SK-N-SH treated with all-trans-retinoic acid at 6 μM for 48 hours (cell line): ENCODE measurements at regions not wholly inside any gene's neighbourhood (a gene's known extent, or its start where the extent isn't known, plus 50 kb on each side); places are given as distances from the start of the nearest gene placed in this dataset.

ENCODE experiments used
- ATAC-seq: fragments of 200-7000 bp; cut with Tn5 transposase; 3 replicates; pipeline ENCODE4 v1.9.1; 2020; ENCODE audit warnings: mild to moderate bottlenecking, moderate library complexity
- ARNTL ChIP-seq: fragments of 450-650 bp; formaldehyde crosslinking; IDR thresholded peaks from 2 replicates; pipeline ENCODE4 v1.5.0; 2020; ENCODE audit warnings: low read depth, mild to moderate bottlenecking, moderate library complexity, borderline replicate concordance
- BACH2 ChIP-seq: fragments of 250-450 bp; sonication (Bioruptor Pico); IDR thresholded peaks from 2 replicates; pipeline ENCODE4 v1.9.0; 2021; ENCODE audit warnings: mild to moderate bottlenecking, borderline replicate concordance
- CSDC2 ChIP-seq: fragments of 250-450 bp; sonication (Bioruptor Pico); IDR thresholded peaks from 2 replicates; pipeline ENCODE4 v1.5.0; 2020; ENCODE audit warnings: mild to moderate bottlenecking, moderate library complexity
- GLIS3 ChIP-seq: fragments of 250-450 bp; sonication (Bioruptor Pico); IDR thresholded peaks from 2 replicates; pipeline ENCODE4 v1.5.0; 2020; ENCODE audit warnings: mild to moderate bottlenecking, moderate library complexity
- ISL1 ChIP-seq: fragments of 250-450 bp; sonication (Bioruptor Pico); IDR thresholded peaks from 2 replicates; pipeline ENCODE4 v2.1.2; 2022; ENCODE audit warnings: mild to moderate bottlenecking, moderate library complexity
- OSR1 ChIP-seq: fragments of 250-450 bp; sonication (Bioruptor Pico); IDR thresholded peaks from 2 replicates; pipeline ENCODE4 v1.8.0; 2022; ENCODE audit warnings: moderate library complexity, mild to moderate bottlenecking, inconsistent platforms
- RARB ChIP-seq: fragments of 250-450 bp; sonication (Bioruptor Pico); IDR thresholded peaks from 2 replicates; pipeline ENCODE4 v1.8.0; 2021; ENCODE audit warnings: mild to moderate bottlenecking, moderate library complexity
- SNAI2 ChIP-seq: fragments of 250-450 bp; sonication (Bioruptor Pico); IDR thresholded peaks from 2 replicates; pipeline ENCODE4 v1.5.0; 2020; ENCODE audit warnings: mild to moderate bottlenecking, moderate library complexity
- TCF4 ChIP-seq: fragments of 250-450 bp; sonication (Bioruptor Pico); IDR thresholded peaks from 2 replicates; pipeline ENCODE4 v1.8.0; 2021; ENCODE audit warnings: mild to moderate bottlenecking, moderate library complexity, borderline replicate concordance
- TOX ChIP-seq: fragments of 250-450 bp; sonication (Bioruptor Pico); IDR thresholded peaks from 2 replicates; pipeline ENCODE4 v1.8.0; 2021; ENCODE audit warnings: mild to moderate bottlenecking, moderate library complexity, borderline replicate concordance
- ZC3H10 ChIP-seq: fragments of 250-450 bp; sonication (Bioruptor Pico); IDR thresholded peaks from 2 replicates; pipeline ENCODE4 v1.5.1; 2021; ENCODE audit warnings: mild to moderate bottlenecking, moderate library complexity
- ZFP3 ChIP-seq: fragments of 250-450 bp; sonication (Bioruptor Pico); IDR thresholded peaks from 2 replicates; pipeline ENCODE4 v1.5.0; 2020; ENCODE audit warnings: mild to moderate bottlenecking, moderate library complexity
- ZFP30 ChIP-seq: fragments of 450-650 bp; formaldehyde crosslinking; IDR thresholded peaks from 2 replicates; pipeline ENCODE4 v1.5.0; 2022; ENCODE audit warnings: mild to moderate bottlenecking, moderate library complexity
- ZNF565 ChIP-seq: fragments of 450-650 bp; formaldehyde crosslinking; conservative IDR thresholded peaks from 2 replicates; pipeline ENCODE4 v1.5.0; 2020; ENCODE audit warnings: low read depth, mild to moderate bottlenecking, moderate library complexity
- ZNF70 ChIP-seq: fragments of 450-650 bp; formaldehyde crosslinking; IDR thresholded peaks from 2 replicates; pipeline ENCODE4 v1.5.0; 2020; ENCODE audit warnings: mild to moderate bottlenecking, moderate library complexity
- ZNF8 ChIP-seq: fragments of 450-650 bp; formaldehyde crosslinking; IDR thresholded peaks from 2 replicates; pipeline ENCODE4 v1.5.0; 2020; ENCODE audit warnings: mild to moderate bottlenecking, moderate library complexity
- TF ChIP-seq, protein P1 (sequence below): fragments of 250-450 bp; sonication (Bioruptor Pico); IDR thresholded peaks from 2 replicates; pipeline ENCODE4 v1.8.0; 2021; ENCODE audit warnings: low read depth, mild to moderate bottlenecking, moderate library complexity, borderline replicate concordance
- TF ChIP-seq, protein P2 (sequence below): fragments of 250-450 bp; sonication (Bioruptor Pico); IDR thresholded peaks from 2 replicates; pipeline ENCODE4 v1.5.1; 2021; ENCODE audit warnings: mild to moderate bottlenecking, moderate library complexity
- TF ChIP-seq, protein P3 (sequence below): fragments of 250-450 bp; sonication (Bioruptor Pico); IDR thresholded peaks from 2 replicates; pipeline ENCODE4 v1.8.0; 2020; ENCODE audit warnings: mild to moderate bottlenecking, moderate library complexity, borderline replicate concordance
- TF ChIP-seq, protein P4 (sequence below): fragments of 250-450 bp; sonication (Bioruptor Pico); IDR thresholded peaks from 2 replicates; pipeline ENCODE4 v1.5.0; 2020; ENCODE audit warnings: mild to moderate bottlenecking, moderate library complexity

DNA sequence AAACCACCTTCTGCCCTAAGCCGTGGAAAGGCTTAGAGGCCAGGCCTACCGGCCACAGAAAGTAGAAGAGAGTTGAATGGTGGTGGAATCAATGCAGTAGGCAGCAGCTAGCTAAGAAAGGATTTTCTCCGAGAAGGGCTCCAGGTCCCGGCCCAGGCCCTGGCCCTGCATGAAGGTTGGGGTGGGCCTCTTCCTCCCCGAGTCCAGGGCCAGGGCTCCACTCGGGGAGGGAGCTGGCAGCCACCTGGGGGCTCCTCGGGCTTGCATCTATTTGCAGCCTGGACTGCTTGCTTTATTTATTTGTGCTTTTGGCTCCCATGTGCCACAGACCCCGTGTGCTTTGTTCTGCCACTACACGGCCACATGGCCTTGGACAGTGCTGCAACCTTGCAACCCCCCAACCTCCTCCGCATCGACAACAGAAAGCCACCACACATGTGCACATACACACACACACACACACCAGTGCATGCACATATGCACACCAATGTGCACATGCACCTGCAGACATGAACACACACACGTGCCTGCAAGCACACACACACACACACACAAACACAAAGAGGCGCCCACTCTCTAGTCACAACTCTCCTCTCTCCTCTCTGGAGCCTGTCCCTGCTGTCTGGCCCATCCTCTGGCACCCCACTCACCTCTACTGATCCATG lies 96.4 kb upstream of the TNRC6C start:
- no peak for ATAC-seq

DNA sequence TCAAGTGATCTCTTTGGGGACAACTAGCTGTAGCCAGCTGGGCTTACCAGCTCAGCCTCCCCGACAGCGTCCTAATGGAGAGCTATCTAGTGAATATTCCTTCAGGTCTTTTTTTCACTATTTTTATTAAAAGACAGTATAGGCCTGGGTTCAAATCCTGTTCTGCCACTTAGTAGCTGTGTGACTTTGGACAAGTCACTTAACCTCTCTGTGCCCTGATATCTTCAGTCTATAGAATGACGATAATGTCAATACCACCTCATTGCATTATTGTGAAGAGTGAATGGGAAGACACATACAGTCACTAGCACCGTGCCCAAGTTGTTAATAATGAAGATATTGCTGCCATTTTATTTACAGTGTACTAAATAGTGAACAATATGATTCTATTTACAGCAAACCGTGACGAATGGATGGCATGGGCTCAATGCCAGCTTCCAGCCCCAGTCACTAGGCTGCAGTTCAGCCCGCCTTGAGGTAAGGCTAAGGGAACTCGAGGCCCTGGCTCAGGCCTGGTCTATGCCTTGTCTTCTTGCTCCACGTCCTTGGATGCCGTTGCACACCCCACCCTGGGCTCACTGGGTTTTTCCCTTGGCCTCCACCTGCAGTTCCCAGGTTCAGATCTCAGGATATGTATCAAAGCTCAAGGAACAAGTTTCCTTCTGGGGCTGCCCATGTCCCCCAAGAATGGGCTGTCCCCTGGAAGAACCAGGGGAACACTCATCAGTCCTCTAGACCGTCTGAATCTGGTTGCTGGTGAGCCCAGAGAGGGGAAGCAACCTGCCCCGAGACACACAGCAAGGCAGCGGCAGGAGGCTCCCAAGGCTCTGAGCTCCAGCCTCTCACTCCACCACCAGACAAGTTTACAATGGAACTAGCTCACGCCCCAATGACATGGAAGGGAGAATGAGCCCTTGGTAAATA lies 95.4 kb upstream of the TNRC6C start:
- no peak for ATAC-seq
- TF ChIP-seq ZNF70 (CRISPR knock-in tag) (no peak), TCF4 (no peak)

More for the DNA sequence above, 96.4 kb upstream of the TNRC6C start:
- TF ChIP-seq ZNF8 (CRISPR knock-in tag): no peak
- no peak for TF ChIP-seq ISL1 (CRISPR knock-in tag)
- TF ChIP-seq ZC3H10 (CRISPR knock-in tag): no peak
- TF ChIP-seq ZNF70 (CRISPR knock-in tag): no peak
- no peak for TF ChIP-seq ZNF565 (CRISPR knock-in tag)
- TF ChIP-seq, protein P1, sequence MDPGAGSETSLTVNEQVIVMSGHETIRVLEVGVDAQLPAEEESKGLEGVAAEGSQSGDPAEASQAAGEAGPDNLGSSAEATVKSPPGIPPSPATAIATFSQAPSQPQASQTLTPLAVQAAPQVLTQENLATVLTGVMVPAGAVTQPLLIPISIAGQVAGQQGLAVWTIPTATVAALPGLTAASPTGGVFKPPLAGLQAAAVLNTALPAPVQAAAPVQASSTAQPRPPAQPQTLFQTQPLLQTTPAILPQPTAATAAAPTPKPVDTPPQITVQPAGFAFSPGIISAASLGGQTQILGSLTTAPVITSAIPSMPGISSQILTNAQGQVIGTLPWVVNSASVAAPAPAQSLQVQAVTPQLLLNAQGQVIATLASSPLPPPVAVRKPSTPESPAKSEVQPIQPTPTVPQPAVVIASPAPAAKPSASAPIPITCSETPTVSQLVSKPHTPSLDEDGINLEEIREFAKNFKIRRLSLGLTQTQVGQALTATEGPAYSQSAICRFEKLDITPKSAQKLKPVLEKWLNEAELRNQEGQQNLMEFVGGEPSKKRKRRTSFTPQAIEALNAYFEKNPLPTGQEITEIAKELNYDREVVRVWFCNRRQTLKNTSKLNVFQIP: no peak
- TF ChIP-seq ZFP3: no peak
- no peak for TF ChIP-seq GLIS3 (CRISPR knock-in tag)
- no peak for TF ChIP-seq ZFP30 (CRISPR knock-in tag)
- TF ChIP-seq RARB (CRISPR knock-in tag): no peak
- TF ChIP-seq SNAI2 (CRISPR knock-in tag): no peak
- no peak for TF ChIP-seq TOX
- TF ChIP-seq BACH2 (CRISPR knock-in tag): no peak
- no peak for TF ChIP-seq CSDC2 (CRISPR knock-in tag)

DNA sequence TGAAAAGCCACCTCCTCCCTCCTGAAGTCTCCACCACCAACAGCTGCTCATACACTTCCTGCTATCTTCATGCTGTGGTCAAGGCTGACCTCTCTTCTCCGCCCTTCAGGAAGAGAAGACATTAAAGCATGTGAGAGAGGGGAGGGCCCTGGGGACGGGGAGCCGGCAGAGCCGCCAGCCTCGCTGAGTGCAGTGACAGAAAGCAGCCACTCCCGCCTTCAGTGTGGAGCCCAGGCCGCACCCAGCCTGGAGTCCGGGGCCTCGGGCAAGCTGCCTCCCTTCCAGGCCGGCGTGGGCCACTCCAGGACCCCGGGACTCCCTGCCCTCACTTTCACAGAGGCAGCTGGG lies 94.7 kb upstream of the TNRC6C start:
- TF ChIP-seq SNAI2 (CRISPR knock-in tag) (no peak), ZNF70 (CRISPR knock-in tag) (no peak), GLIS3 (CRISPR knock-in tag) (no peak), RARB (CRISPR knock-in tag) (no peak), BACH2 (CRISPR knock-in tag) (no peak), ARNTL (CRISPR knock-in tag) (no peak), ZC3H10 (CRISPR knock-in tag) (no peak), ZFP3 (no peak), TCF4 (no peak), ZFP30 (CRISPR knock-in tag) (no peak), CSDC2 (CRISPR knock-in tag) (no peak), OSR1 (CRISPR knock-in tag) (no peak)
- TF ChIP-seq, protein P1: no peak
- TF ChIP-seq, protein P2, sequence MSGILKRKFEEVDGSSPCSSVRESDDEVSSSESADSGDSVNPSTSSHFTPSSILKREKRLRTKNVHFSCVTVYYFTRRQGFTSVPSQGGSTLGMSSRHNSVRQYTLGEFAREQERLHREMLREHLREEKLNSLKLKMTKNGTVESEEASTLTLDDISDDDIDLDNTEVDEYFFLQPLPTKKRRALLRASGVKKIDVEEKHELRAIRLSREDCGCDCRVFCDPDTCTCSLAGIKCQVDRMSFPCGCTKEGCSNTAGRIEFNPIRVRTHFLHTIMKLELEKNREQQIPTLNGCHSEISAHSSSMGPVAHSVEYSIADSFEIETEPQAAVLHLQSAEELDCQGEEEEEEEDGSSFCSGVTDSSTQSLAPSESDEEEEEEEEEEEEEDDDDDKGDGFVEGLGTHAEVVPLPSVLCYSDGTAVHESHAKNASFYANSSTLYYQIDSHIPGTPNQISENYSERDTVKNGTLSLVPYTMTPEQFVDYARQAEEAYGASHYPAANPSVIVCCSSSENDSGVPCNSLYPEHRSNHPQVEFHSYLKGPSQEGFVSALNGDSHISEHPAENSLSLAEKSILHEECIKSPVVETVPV (CRISPR knock-in tag): no peak
- TF ChIP-seq, protein P3, sequence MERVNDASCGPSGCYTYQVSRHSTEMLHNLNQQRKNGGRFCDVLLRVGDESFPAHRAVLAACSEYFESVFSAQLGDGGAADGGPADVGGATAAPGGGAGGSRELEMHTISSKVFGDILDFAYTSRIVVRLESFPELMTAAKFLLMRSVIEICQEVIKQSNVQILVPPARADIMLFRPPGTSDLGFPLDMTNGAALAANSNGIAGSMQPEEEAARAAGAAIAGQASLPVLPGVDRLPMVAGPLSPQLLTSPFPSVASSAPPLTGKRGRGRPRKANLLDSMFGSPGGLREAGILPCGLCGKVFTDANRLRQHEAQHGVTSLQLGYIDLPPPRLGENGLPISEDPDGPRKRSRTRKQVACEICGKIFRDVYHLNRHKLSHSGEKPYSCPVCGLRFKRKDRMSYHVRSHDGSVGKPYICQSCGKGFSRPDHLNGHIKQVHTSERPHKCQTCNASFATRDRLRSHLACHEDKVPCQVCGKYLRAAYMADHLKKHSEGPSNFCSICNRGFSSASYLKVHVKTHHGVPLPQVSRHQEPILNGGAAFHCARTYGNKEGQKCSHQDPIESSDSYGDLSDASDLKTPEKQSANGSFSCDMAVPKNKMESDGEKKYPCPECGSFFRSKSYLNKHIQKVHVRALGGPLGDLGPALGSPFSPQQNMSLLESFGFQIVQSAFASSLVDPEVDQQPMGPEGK (CRISPR knock-in tag): no peak
- TF ChIP-seq, protein P4, sequence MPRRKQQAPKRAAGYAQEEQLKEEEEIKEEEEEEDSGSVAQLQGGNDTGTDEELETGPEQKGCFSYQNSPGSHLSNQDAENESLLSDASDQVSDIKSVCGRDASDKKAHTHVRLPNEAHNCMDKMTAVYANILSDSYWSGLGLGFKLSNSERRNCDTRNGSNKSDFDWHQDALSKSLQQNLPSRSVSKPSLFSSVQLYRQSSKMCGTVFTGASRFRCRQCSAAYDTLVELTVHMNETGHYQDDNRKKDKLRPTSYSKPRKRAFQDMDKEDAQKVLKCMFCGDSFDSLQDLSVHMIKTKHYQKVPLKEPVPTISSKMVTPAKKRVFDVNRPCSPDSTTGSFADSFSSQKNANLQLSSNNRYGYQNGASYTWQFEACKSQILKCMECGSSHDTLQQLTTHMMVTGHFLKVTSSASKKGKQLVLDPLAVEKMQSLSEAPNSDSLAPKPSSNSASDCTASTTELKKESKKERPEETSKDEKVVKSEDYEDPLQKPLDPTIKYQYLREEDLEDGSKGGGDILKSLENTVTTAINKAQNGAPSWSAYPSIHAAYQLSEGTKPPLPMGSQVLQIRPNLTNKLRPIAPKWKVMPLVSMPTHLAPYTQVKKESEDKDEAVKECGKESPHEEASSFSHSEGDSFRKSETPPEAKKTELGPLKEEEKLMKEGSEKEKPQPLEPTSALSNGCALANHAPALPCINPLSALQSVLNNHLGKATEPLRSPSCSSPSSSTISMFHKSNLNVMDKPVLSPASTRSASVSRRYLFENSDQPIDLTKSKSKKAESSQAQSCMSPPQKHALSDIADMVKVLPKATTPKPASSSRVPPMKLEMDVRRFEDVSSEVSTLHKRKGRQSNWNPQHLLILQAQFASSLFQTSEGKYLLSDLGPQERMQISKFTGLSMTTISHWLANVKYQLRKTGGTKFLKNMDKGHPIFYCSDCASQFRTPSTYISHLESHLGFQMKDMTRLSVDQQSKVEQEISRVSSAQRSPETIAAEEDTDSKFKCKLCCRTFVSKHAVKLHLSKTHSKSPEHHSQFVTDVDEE (CRISPR knock-in tag): no peak
- no peak for ATAC-seq
